Skin of body (tissue), 1 donor: ENCODE measurements at regions not wholly inside any gene's neighbourhood (a gene's known extent, or its start where the extent isn't known, plus 50 kb on each side); places are given as distances from the start of the nearest gene placed in this dataset.

Source experiments
- DNase-seq: peaks from one replicate; lab custom pipeline; 2025; lab: John Stamatoyannopoulos, UW

DNA sequence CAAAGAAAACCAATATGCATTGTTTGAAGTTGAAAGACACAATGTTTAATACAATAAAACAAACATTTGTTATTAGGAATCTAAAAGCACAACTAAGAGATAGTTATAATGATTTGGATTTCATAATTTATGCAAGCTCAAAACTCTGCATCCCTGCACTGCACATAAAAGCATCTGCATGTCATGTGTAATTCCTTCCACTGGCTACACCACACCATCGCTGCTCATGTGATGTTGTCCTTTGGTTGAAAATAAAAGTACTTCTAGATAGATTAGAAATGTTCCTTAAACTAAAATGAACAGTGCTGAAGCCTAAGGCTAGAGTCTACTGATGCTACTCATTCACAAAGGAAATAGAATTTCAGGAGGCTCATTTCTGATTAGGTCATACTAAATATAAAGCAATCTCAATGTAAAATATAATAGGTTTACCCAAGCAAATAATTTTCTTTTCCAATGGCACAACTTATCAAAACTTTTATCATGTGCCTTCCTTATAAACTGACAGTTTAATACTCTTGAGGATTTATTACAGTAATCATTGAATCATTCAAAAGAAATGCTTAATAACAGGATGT, 130.8 kb upstream of the DKK2 start:
- no peak for DNase-seq

DNA sequence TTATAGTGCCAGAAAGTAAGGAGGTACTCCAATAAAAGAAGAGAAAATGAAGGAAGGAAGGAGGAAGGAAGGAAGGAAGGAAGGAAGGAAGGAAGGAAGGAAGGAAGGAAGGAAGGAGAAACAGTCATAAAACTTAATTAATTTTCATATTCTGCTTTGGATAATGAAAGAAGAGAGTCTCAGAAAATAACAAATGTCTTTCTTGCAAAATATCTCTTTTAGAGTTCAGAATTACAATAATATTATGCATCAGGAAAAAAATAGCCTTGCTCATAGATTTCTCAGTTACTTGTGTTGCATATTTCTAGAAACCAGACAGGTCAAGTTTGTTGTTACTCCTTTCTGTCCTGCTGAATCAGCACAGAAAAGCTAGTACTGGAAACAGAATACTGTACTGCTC, 130.1 kb upstream of the DKK2 start:
- no peak for DNase-seq

DNA sequence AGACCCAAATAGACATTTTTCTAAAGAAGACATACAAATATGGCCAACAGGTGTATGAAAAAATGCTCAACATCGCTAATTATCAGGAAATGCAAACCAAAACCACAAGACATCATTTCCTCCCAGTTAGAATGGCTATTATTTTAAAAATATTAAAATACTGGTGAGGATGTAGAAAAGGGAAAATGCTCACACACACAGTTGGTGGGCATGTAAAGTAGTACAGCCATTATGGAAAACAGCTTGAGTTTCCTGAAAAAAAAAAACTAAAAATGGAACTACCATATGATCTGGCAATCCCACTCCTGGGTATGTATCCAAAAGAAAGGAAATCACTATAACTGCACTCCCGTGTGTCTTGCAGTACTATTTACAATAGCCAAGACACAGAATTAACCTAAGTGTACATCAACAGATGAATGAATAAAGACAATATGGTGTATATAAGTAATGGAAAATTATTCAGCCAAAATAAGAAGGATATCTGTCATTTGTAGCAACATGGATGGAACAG, 128.9 kb upstream of the DKK2 start:
- DNase-seq: no peak

DNA sequence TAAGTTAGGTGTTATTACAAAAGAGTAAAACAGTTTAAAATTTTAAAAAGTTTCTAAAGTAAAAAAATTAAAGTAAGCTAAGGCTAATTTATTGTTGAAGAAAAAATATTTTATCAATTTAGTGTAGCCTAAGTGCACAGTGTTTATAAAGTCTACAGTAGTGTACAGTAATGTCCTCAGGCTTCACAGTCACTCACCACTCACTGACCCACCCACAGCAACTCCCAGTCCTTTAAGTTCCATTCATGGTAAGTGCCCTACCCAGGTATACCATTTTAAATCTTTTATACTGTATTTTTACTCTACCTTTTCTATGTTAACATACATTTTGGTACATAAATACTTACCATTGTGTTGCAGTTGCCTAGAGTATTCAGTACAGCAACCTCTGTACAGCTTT, 120.3 kb upstream of the DKK2 start:
- no peak for DNase-seq

DNA sequence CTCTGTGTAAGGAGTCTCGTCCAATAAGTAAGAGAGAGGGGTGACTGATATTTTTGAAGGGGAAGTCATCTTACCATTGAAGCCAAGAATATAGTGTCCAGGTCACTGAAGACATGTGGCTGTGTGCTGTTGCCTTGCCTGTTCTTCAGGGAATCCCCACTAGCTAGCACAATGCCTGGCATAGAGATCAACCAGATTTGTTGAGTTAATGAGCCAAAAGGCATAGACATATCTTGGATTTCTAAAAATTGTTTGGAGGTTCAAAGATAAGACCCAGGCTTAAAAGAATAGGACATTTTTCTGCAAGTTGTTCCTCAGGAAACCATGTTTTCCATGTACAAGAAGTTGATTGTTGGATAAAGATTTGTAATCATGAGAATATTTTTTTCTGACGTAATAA, 119.3 kb upstream of the DKK2 start:
- no peak for DNase-seq

DNA sequence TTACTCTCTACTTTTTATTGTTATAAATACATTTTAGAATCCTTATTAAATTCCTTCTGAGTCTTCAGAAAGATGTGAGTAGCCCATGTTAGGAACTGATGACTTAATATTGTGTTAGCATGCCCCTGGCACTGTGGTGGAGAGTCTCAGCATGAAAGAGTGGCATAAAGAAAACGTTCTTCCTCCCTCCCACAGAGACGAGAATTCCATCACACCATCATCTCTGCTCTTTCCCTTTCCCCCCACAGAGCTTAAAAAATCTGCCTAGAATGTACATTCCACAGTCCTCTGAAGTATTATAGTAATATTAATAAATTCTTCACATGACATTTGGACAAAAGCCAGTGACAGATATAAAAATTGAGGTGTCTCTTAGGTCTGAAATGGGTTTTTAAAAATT, 117.8 kb upstream of the DKK2 start:
- no peak for DNase-seq

DNA sequence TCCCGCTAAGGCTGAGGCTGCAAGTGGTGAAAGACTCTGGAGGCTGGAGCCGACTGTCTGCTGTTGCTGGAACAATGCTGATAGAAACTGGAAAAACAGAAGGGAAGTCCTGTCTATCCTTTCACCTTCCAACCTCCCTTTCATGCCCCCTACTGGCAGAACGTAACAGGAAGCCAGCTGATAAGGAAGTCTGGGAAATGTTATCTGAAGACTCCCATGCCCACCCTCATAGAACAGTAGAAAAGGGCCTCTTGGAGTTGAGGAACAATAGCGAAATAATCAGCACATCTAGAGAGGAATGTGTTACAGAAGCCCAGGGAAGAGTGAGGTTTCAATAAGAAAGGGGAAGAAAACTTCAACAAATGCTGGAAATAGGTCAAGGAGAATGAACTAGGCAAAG, 117.1 kb upstream of the DKK2 start:
- no peak for DNase-seq

DNA sequence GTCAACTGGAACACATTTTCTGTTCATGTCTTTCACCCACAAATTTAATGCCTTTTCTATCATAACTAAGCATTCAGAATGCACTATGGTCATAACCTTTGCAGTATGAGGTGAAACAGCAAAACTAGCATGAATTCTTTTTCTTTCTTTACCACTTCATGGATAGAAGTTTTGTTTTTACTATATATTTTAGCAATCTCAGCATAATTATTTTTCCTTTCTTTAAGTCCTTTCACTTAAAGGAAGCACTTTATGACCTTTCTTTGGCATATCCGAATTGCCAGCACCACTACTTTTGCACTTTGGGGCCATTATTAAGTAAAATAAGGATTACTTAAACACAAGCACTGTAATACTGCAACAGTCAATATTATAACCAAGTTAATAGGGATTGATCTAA, 115.1 kb upstream of the DKK2 start:
- no peak for DNase-seq

DNA sequence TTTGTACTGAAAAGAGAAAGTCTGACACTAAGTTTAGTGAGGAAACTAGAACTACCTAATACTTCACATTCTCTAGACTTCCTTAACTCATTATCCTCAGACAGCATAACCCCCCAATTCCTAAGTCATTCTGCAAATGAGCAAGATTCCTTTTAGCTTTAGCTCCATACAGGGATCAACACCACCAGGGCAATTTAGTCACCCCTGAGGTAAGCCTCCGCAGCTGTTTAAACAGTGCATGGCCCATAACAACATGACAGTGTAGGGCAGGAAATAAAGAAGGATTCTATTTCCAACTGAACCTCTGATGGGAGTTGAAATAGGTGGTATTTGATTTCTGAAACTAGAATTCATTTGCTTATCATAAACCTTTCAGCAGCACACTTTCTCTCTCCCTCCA, 112.8 kb upstream of the DKK2 start:
- no peak for DNase-seq

DNA sequence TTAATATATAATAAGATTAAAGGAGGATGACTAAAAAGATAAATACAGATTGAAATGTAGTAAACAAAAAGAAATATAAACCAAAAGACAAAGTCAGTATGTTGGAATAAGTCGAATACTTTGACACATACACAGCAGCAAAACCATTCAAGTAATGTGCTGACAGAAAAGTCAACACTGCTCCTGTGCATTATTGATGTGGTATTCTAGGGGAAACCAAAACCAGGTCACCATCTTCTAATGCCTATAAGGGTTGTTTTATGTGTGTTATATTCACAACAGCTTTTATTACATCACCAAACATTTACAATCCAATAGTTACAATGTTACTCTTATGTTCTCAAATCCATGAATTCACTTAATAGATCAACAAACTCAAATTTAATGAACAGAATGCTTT, 111.8 kb upstream of the DKK2 start:
- DNase-seq: no peak

DNA sequence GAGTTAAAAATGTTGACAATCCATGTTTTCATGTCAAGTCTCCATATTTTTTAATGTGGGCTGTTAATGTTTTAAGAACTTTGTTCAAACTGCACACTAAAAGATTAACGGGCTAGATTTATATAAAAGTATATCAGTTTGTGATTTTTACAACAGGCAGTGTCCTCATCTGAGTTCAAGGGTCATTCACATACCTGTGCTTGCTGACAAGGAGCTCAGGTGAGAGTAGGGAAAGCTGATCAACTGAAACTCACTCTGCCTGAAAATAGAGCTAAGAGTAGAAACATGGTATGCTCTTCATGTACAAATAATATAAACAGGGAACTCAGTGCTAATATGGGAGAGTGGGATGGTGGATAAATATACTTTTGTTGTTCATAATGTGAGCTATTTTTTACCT, 102.3 kb upstream of the DKK2 start:
- no peak for DNase-seq

DNA sequence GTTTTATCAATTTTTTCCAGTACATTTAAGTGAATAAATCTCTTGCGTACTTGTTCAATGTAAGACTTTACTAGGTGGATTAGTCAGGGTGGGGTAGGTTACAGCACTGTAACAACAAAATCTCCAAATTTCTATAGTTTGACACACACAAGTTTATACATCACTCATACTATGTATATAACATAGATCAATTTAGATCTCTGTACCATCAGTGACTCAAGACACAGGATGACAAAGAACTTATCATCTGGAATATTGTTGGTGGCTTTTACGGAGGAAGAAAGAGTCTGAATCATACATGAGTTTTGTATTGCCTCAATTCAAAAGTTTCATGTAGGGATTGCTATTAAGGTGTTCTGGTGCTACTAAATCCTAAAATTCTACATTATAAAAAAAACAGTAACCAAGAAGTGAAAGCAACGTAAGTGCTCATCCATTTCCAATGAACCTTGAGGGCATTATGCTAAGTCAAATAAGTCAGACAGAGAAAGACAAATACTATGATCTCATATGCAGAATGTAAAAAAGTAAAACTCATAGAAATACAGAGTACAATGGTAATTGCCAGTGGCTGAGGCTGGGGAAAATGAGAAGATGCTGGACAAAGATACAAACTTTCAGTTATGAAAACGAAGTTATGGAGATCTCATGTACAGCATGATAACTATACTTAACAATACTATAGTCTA, 98.0 kb upstream of the DKK2 start:
- no peak for DNase-seq

DNA sequence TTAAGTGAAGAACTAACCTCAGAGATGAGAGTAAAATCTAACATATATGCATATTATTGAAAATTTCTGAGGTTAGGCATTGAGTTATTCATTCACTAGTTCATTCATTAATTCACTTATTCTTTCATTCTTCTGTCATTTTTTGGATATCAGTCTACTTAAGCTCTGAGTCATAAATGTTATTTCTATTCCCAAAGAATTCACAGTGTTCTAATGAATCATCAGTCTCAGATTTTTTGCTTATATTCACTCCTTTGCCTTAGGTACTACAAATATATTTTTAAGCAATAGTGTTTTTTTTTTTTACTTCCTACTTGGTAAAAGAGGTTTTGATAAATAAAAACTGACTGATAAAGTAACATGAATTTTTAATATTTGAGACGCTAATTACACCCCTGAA, 95.2 kb upstream of the DKK2 start:
- DNase-seq: no peak

DNA sequence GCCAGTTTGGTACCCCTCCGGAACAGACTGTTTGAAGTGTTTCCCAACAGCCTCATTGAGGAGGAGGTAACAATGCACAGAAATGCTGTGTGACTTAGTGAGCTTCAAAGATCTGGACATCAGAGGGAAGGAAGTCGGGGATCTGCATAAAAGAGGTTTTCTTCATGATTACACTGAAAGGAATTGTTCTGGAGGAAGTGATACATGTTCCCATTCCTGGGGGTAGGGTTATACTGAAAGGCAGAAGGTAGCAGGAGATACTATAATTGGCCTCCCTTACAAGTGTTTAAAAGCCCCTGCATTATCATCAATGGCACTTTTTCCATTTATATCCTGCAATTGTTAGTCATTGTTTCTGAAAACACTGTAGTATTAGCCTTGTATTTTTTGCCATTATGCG, 94.0 kb upstream of the DKK2 start:
- no peak for DNase-seq

DNA sequence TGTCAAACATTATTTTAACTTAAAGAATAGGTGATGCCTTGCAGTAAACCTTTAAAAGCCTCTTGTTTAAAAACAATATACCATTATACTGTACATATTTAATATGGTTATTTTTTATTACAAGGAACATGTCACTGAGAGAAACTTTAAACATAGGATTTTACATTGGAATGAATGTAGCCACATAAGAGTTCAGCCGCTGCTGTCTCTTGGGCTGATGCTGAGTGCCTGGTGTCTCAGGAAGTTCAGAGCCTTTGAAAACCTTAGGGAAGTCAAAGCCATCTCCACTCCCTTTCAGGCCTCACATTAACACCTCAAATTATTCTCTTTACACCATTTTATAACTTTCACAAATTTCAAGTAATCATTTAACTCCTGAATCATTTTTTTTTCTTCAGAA, 93.5 kb upstream of the DKK2 start:
- no peak for DNase-seq

DNA sequence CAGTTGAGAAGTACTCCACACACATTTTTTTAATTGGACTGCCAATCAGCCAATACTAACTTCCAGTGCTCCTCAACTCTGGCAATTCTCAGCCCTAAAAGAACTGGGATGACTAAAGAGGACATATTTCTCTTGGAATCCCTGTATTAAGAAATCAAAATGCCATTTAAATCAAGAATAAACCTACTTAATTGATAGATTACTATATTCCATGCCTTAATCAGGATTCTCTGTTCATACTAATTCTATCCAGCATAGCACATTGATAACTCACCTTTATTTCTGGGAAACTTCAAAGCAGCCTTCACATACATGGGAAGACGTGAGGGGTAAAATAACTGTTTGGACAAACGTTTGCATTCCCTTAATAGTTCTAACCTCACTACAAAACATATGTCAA, 93.0 kb upstream of the DKK2 start:
- DNase-seq: no peak

DNA sequence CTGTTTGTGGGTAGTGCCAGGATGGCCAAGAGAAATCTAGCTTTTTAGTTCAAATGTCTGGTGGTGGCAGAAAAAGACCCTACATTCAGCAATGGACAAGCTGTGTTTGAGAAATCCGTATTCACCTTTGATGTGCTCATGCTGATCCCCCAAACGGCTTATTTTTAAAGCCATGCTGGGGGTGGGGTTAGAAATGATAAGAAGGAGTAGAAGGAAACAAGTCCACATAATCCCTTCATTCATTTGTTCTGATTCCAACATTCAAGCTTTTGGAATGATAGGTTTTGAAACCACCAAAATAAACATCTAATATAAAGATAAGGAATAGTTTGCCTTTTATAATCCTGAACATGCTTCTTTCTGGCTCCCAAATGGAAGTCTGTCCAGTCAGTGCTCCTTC, 92.0 kb upstream of the DKK2 start:
- no peak for DNase-seq

DNA sequence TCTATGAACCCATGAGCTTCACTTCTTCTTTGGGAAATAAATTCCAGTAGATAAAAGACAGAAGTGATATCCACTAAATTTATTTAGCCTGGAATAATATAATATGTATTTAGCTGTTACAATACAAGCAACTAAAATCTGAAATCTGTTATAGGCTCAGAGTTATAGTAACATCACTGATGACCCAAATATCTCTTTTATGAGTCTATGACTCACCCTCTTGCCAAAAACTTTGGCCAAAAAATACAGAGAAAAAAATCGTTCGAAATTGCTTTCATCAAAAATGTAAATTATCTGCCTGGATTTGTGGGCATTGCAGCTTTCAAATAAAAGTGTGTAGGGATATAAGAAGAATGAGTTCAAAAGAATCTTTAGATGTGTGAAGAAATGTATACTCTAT, 89.4 kb upstream of the DKK2 start:
- no peak for DNase-seq

DNA sequence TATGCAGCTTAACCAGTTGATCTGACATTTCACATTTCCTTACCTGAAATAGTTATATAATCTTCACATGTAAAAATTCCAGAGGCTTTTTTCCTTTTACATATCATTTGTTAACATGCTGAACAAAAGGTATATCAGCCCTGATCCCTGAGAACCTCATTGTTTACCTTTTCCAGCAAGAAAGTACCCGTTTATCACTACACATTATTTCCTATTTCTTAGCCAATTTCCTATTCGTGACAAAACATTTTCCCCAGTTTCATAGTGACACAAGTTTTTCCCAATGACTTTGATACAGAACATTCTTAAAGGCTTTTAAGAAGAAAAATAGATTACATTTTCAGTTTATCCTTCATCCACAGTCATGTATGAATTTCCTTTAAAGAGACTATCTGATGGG, 86.6 kb upstream of the DKK2 start:
- DNase-seq: no peak

DNA sequence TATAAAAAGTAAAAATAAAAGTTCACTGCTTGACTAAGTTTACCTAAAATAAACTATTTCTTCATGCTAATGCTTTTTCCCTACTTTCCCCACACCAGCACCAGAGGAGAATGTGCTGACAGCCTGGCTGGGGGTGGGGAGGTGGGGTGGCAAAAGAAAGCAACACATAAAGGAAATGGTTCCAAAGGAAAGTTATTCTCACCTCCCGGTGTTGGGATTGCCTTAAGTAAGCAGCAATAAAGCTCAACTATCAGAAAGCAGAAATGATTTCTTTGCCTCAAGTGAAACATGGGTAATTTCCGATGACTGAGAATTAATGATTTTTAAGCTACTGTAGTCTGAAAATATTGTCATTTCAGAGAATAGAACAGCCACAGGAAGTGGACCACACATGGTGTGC, 84.5 kb upstream of the DKK2 start:
- DNase-seq: no peak

DNA sequence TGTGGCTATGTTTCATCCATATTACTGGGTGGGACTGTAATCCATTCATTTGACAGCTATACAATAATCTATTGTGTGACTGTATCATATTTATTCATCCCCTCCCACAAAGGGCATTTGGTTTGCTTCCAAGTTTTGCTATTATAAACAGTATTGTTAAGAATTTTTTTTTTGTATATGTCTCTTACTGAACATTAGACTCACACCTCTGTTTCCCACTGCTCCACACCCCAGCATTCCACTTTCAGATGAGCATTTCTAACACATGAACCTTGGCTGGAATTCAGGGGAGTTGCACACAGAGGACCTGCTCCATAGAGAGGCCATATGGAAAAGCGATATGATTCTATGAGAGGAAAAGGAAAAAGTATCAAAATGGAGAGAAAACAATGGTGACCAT, 81.6 kb upstream of the DKK2 start:
- DNase-seq: no peak

DNA sequence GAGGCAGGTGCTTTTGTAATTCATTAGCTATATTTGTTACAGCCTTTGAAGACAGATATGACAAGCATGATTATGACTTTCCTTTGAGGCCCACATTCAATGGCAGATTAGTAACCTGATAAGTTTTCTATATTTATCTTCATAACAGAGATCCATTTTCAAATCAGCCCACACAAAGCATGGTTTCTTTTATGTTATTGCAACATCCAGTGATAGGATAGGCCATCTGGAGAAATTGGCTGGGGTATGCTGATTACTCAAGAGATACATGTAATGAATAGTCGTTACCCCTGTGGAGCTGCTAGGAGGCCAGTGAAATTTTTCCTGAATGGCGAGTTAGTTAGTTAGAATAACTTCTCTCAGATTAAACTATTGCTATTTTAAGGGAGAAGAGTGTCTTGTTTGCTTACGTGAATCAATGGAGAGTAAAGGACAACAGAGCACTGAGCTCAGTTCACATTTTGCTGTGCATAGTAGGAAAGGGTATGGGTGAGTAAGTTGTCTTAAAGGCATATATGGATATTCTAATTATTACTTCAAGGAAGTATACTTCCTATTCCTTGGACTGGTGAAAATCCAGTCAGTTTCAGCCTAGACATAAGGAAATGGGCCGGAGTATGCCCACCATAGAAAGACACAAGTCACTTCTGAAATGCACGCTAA, 79.2 kb upstream of the DKK2 start:
- DNase-seq: no peak

DNA sequence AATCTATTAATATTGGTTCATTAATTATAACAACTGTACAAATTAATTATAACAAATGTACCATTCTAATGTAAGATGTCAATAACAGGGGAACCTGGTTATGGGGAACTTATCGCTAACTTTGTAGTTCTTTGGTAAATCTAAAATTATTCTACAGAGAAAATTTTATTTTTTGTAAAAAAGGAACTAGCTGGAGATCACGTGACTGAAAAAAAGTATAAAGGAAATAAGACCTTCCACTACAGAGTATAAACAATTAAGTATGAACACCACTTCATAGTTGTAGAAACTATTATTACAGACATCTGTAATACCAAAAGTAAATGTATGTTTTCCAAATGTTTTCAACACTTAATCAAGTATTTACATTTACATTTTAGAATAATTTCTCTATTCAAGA, 77.9 kb upstream of the DKK2 start:
- DNase-seq: no peak
